ENCODE measurements at regions not wholly inside any gene's neighbourhood (a gene's known extent, or its start where the extent isn't known, plus 50 kb on each side); places are given as distances from the start of the nearest gene placed in this dataset.

DNA sequence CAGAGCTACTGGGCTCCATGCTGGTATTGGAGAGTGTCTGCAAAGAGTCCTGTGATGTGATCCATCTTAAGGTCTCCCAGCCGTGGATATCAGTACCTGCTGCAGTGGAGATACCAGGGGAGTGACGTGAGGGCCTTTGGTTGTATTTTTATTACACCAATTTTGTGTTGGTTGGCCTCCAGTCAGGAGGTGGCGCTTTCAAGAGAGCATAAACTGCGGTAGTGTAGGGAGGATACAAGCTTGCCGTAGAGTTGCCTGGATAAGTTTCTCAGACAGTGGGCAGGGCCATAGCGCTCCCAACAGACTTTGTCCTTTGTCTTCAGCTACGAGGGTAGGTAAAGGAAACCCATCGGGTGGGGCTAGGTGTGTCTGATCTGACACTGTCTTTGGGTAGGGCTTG, 113.0 kb upstream of the CEP162 start:
- TF ChIP-seq, protein P1, sequence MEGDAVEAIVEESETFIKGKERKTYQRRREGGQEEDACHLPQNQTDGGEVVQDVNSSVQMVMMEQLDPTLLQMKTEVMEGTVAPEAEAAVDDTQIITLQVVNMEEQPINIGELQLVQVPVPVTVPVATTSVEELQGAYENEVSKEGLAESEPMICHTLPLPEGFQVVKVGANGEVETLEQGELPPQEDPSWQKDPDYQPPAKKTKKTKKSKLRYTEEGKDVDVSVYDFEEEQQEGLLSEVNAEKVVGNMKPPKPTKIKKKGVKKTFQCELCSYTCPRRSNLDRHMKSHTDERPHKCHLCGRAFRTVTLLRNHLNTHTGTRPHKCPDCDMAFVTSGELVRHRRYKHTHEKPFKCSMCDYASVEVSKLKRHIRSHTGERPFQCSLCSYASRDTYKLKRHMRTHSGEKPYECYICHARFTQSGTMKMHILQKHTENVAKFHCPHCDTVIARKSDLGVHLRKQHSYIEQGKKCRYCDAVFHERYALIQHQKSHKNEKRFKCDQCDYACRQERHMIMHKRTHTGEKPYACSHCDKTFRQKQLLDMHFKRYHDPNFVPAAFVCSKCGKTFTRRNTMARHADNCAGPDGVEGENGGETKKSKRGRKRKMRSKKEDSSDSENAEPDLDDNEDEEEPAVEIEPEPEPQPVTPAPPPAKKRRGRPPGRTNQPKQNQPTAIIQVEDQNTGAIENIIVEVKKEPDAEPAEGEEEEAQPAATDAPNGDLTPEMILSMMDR (IDR thresholded peaks at IDR 0.05), result no peak
- TF ChIP-seq POLR2A (IDR thresholded peaks at IDR 0.05), result no peak
- no peak for TF ChIP-seq POLR2AphosphoS5 (IDR thresholded peaks at IDR 0.05; ENCODE audit: insufficient read depth in 1 of 2, low read depth in 1 of 2)
